COR-L47 (cell line): ENCODE measurements at regions not wholly inside any gene's neighbourhood (a gene's known extent, or its start where the extent isn't known, plus 50 kb on each side); places are given as distances from the start of the nearest gene placed in this dataset.
A peak's percentile ranks its signal among the peaks of the same experiment; 100 is the strongest.
"Not testable (repeated sequence)": the region's sequence is repeated elsewhere in the genome, so short reads cannot be mapped to it uniquely, and the experiment has no call there.

Experiments
- DNase-seq: peaks from one replicate; lab custom pipeline; 2025; lab: John Stamatoyannopoulos, UW

GRCh38 chr3:103787164-103787871 lies 1352.5 kb downstream of the ZPLD1 start:
- DNase-seq = no peak

- no peak for DNase-seq
Measured at GRCh38 chr3:103787879-103788278, 1353.1 kb downstream of the ZPLD1 start.

- no peak for DNase-seq
Measured at GRCh38 chr3:103791786-103792515, 1357.1 kb downstream of the ZPLD1 start.

- peak; percentile 30 for DNase-seq
Measured at GRCh38 chr3:103794656-103795055, 1359.8 kb downstream of the ZPLD1 start.

- no peak for DNase-seq
Measured at GRCh38 chr3:103796068-103796467, 1361.3 kb downstream of the ZPLD1 start.

- no peak for DNase-seq
Measured at GRCh38 chr3:103803787-103804186, 1369.0 kb downstream of the ZPLD1 start.

GRCh38 chr3:103810167-103810566 lies 1375.4 kb downstream of the ZPLD1 start:
- DNase-seq = no peak

GRCh38 chr3:103813955-103814354 lies 1379.1 kb downstream of the ZPLD1 start:
- DNase-seq = peak; percentile 63

- DNase-seq = no peak
Measured at GRCh38 chr3:103818398-103818797, 1383.6 kb downstream of the ZPLD1 start.

GRCh38 chr3:103818800-103819199 lies 1384.0 kb downstream of the ZPLD1 start:
- DNase-seq = no peak

- DNase-seq = no peak
Measured at GRCh38 chr3:103825586-103825985, 1390.8 kb downstream of the ZPLD1 start.

GRCh38 chr3:103829723-103830326 lies 1395.0 kb downstream of the ZPLD1 start:
- DNase-seq = no peak

- no peak for DNase-seq
Measured at GRCh38 chr3:103847081-103848062, 1412.6 kb downstream of the ZPLD1 start.

GRCh38 chr3:103851793-103852192 lies 1417.0 kb downstream of the ZPLD1 start:
- DNase-seq = no peak

- no peak for DNase-seq
Measured at GRCh38 chr3:103862415-103862814, 1427.6 kb downstream of the ZPLD1 start.

- no peak for DNase-seq
Measured at GRCh38 chr3:103863381-103863780, 1428.6 kb downstream of the ZPLD1 start.

- DNase-seq = no peak
Measured at GRCh38 chr3:103866113-103866512, 1431.3 kb downstream of the ZPLD1 start.

- no peak for DNase-seq
Measured at GRCh38 chr3:103873021-103873420, 1438.2 kb downstream of the ZPLD1 start.

- no peak for DNase-seq
Measured at GRCh38 chr3:103873897-103874545, 1439.2 kb downstream of the ZPLD1 start.

- not testable (repeated sequence) for DNase-seq
Measured at GRCh38 chr3:103881809-103882208, 1447.0 kb downstream of the ZPLD1 start.

GRCh38 chr3:103889675-103890074 lies 1454.9 kb downstream of the ZPLD1 start:
- no peak for DNase-seq
